ENCODE measurements at regions not wholly inside any gene's neighbourhood (a gene's known extent, or its start where the extent isn't known, plus 50 kb on each side); places are given as distances from the start of the nearest gene placed in this dataset.

DNA sequence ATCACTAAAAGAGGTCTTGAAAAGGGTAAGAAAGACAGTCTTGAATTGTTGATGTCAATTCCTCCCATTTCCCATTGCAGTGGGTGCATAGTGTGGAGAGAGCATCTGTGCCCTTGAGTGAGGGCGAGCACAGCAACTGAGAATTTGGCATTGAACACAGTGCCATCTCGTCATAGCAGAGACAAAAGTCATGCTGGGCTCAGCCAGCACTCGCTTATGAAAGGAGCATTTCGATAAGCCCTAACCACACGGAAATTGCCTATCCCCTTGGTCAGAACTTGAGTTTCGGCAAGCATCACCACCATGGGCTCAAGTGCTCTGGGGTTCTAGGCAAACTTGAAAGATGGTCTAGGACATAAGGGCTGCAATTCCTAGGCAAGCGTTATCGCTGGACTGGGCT lies 712.8 kb upstream of the CDH10 start:
- WGBS, 5 donors = 81 to 90% (median 87%) methylated on average over 8 of the region's 8 CpGs
- H3K27ac ChIP-seq = no peak overlapping the region
- no peaks in the 10 kb centered on the region for H3K27me3 ChIP-seq
- H3K4me1 ChIP-seq = no peaks in the 10 kb centered on the region
- intact Hi-C loops (cut with DNase I; ENCODE audit: low total_unique reads) = no loop called here
- DNase-seq = no peak
- peaks cover 0 to 35% (median 15%) of the 10 kb centered on the region in 4 donors for H3K9me3 ChIP-seq
- H3K4me3 ChIP-seq = no peak overlapping the region
- TF ChIP-seq POLR2A (IDR thresholded peaks at IDR 0.05) = no peak
- TF ChIP-seq, protein P1, sequence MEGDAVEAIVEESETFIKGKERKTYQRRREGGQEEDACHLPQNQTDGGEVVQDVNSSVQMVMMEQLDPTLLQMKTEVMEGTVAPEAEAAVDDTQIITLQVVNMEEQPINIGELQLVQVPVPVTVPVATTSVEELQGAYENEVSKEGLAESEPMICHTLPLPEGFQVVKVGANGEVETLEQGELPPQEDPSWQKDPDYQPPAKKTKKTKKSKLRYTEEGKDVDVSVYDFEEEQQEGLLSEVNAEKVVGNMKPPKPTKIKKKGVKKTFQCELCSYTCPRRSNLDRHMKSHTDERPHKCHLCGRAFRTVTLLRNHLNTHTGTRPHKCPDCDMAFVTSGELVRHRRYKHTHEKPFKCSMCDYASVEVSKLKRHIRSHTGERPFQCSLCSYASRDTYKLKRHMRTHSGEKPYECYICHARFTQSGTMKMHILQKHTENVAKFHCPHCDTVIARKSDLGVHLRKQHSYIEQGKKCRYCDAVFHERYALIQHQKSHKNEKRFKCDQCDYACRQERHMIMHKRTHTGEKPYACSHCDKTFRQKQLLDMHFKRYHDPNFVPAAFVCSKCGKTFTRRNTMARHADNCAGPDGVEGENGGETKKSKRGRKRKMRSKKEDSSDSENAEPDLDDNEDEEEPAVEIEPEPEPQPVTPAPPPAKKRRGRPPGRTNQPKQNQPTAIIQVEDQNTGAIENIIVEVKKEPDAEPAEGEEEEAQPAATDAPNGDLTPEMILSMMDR (IDR thresholded peaks at IDR 0.05) = no peak
- TF ChIP-seq EP300 (IDR thresholded peaks at IDR 0.05) = no peak
- TF ChIP-seq POLR2AphosphoS5 (IDR thresholded peaks at IDR 0.05) = no peak
- H3K36me3 ChIP-seq = no peaks in the 10 kb centered on the region

DNA sequence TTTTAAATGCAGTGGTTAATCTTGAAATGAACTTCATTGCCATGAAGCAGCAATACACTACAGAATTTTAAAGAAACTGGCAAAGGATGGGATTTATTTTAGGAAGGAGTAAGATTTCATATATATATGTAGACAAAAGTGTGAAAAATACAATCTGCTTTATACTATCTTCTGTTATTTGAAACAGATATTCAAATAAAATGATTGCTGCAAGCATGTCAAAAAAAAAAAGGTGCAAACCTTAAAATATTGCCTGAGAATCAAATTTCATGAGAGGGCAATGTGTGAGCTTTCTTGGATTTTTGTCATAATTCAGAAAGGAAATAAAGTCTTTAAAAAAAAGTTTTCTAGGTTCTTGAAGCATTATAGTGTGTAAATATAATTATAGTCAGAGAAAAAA lies 705.0 kb upstream of the CDH10 start:
- intact Hi-C loops (cut with DNase I; ENCODE audit: low total_unique reads) = no loop called here
- no peak for DNase-seq

DNA sequence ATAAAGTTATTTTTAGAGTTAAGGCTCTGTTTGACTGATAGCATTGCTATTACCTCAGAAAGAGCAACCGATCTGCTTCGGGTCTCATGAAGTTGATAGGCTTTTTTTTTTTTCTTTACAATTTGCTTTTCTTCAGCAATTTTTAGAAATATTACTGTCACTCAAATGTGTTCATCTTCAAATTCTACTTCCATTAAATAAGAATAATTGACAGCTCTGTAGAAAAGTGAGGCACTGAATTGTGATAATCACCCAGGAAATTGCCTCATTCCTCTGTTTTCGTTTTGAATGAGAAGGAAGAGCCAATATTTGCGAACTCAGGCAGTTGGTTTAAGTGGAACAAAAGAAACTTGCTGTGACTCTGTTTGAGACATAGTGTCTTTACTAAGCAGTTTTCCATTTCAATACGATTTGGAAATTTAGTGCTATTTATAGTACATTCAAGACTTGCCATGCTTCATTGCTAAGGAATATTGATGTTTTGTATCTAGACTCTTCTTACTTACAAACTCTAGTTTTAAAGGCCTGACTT lies 700.5 kb upstream of the CDH10 start:
- H3K36me3 ChIP-seq = no peaks in the 10 kb centered on the region
- no peak for TF ChIP-seq POLR2AphosphoS5 (IDR thresholded peaks at IDR 0.05)
- no peak for TF ChIP-seq EP300 (IDR thresholded peaks at IDR 0.05)
- TF ChIP-seq POLR2A (IDR thresholded peaks at IDR 0.05) = no peak
- TF ChIP-seq, protein P1 (IDR thresholded peaks at IDR 0.05) = no peak
- H3K4me1 ChIP-seq = no peaks in the 10 kb centered on the region
- H3K27me3 ChIP-seq = no peaks in the 10 kb centered on the region
- H3K9me3 ChIP-seq = peaks cover 0 to 12% (median 5%) of the 10 kb centered on the region in 4 donors
- no peak for DNase-seq
- WGBS, 5 donors = 45 to 73% (median 55%) methylated on average over 5 of the region's 5 CpGs
- H3K27ac ChIP-seq = no peak overlapping the region
- no peak overlapping the region for H3K4me3 ChIP-seq
- intact Hi-C loops (cut with DNase I; ENCODE audit: low total_unique reads) = no loop called here

More for the DNA sequence above, 705.0 kb upstream of the CDH10 start:
- Histone ChIP-seq H3K9me3 (peaks cover 0 to 12% (median 4%) of the 10 kb centered on the region in 4 donors), H3K36me3 (no peaks in the 10 kb centered on the region), H3K4me1 (no peaks in the 10 kb centered on the region), H3K4me3 (no peak overlapping the region), H3K27ac (no peak overlapping the region), H3K27me3 (no peaks in the 10 kb centered on the region)
- TF ChIP-seq, protein P1 (IDR thresholded peaks at IDR 0.05) = no peak
- TF ChIP-seq POLR2AphosphoS5 (IDR thresholded peaks at IDR 0.05) (no peak), POLR2A (IDR thresholded peaks at IDR 0.05) (no peak), EP300 (IDR thresholded peaks at IDR 0.05) (no peak)

DNA sequence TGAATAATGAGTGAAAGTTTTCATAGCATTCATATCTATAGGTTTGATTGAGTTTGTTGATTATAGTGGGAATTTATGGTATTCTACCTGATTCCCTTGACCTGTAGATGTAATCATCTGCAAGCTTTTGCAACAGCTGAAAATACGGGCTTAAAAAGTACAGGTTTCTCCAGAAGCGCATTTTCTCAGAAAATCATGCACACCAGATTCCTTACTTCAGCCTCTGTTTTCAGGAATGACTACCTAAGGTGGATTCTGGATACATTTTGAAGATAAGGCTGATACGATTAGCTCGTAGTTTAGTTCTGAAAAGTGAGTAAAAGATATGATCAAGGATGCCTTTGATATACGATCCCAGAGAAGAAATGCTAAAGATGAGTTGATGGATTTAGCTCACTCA lies 694.8 kb upstream of the CDH10 start:
- no peak overlapping the region for H3K4me3 ChIP-seq
- no peak for DNase-seq
- H3K27ac ChIP-seq = no peak overlapping the region
- no peak for TF ChIP-seq POLR2A (IDR thresholded peaks at IDR 0.05)
- TF ChIP-seq POLR2AphosphoS5 (IDR thresholded peaks at IDR 0.05) = no peak
- no peak for TF ChIP-seq EP300 (IDR thresholded peaks at IDR 0.05)
- TF ChIP-seq, protein P1 (IDR thresholded peaks at IDR 0.05) = no peak
- no peaks in the 10 kb centered on the region for H3K27me3 ChIP-seq
- no peaks in the 10 kb centered on the region for H3K4me1 ChIP-seq
- H3K9me3 ChIP-seq = peaks cover 0 to 9% (median 2%) of the 10 kb centered on the region in 4 donors
- intact Hi-C loops (cut with DNase I; ENCODE audit: low total_unique reads) = no loop called here
- WGBS, 5 donors = 80 to 86% (median 82%) methylated on average over 5 of the region's 5 CpGs
- no peaks in the 10 kb centered on the region for H3K36me3 ChIP-seq
